ENCODE measurements at regions not wholly inside any gene's neighbourhood (a gene's known extent, or its start where the extent isn't known, plus 50 kb on each side); places are given as distances from the start of the nearest gene placed in this dataset.

GRCh38 chr11:114982141-114982540 lies 303.8 kb downstream of the NXPE2 start:
- TF ChIP-seq, protein P1, sequence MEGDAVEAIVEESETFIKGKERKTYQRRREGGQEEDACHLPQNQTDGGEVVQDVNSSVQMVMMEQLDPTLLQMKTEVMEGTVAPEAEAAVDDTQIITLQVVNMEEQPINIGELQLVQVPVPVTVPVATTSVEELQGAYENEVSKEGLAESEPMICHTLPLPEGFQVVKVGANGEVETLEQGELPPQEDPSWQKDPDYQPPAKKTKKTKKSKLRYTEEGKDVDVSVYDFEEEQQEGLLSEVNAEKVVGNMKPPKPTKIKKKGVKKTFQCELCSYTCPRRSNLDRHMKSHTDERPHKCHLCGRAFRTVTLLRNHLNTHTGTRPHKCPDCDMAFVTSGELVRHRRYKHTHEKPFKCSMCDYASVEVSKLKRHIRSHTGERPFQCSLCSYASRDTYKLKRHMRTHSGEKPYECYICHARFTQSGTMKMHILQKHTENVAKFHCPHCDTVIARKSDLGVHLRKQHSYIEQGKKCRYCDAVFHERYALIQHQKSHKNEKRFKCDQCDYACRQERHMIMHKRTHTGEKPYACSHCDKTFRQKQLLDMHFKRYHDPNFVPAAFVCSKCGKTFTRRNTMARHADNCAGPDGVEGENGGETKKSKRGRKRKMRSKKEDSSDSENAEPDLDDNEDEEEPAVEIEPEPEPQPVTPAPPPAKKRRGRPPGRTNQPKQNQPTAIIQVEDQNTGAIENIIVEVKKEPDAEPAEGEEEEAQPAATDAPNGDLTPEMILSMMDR (conservative IDR thresholded peaks at IDR 0.05): no peak
- no peak for TF ChIP-seq EZH2 (IDR thresholded peaks at IDR 0.05; ENCODE audit: low read depth)

All from PC-9 (cell line).